ENCODE measurements at regions not wholly inside any gene's neighbourhood (a gene's known extent, or its start where the extent isn't known, plus 50 kb on each side); places are given as distances from the start of the nearest gene placed in this dataset.

- no peak for TF ChIP-seq CTCF (IDR thresholded peaks at IDR 0.05)
- Histone ChIP-seq H3K4me1 (ENCODE audit: control insufficient read depth in 1 of 2, insufficient read depth in 1 of 2, low read depth in 1 of 2, low read length in 1 of 2) (no peaks in the 10 kb centered on the region), H3K4me3 (ENCODE audit: low read depth in 1 of 2, low read length in 1 of 2) (no peak overlapping the region), H3K27ac (no peak overlapping the region), H3K36me3 (no peaks in the 10 kb centered on the region), H3K27me3 (no peaks in the 10 kb centered on the region), H3K9me3 (no peaks in the 10 kb centered on the region)
Observed at GRCh38 chr16:6439129-6439528, 893.5 kb upstream of the RBFOX1 start.

- Histone ChIP-seq H3K27me3 (no peaks in the 10 kb centered on the region), H3K4me3 (ENCODE audit: low read depth in 1 of 2, low read length in 1 of 2) (no peak overlapping the region), H3K36me3 (no peaks in the 10 kb centered on the region), H3K9me3 (no peaks in the 10 kb centered on the region), H3K27ac (no peak overlapping the region), H3K4me1 (ENCODE audit: control insufficient read depth in 1 of 2, insufficient read depth in 1 of 2, low read depth in 1 of 2, low read length in 1 of 2) (no peaks in the 10 kb centered on the region)
- no peak for TF ChIP-seq CTCF (IDR thresholded peaks at IDR 0.05)
Observed at GRCh38 chr16:6428861-6429260, 903.8 kb upstream of the RBFOX1 start.

GRCh38 chr16:6427621-6428020 is 905.0 kb upstream of the RBFOX1 start:
- H3K27me3 ChIP-seq = no peaks in the 10 kb centered on the region
- no peak overlapping the region for H3K4me3 ChIP-seq (ENCODE audit: low read depth in 1 of 2, low read length in 1 of 2)
- H3K36me3 ChIP-seq = no peaks in the 10 kb centered on the region
- H3K9me3 ChIP-seq = no peaks in the 10 kb centered on the region
- no peaks in the 10 kb centered on the region for H3K4me1 ChIP-seq (ENCODE audit: control insufficient read depth in 1 of 2, insufficient read depth in 1 of 2, low read depth in 1 of 2, low read length in 1 of 2)
- TF ChIP-seq CTCF (IDR thresholded peaks at IDR 0.05) = no peak
- H3K27ac ChIP-seq = no peak overlapping the region

GRCh38 chr16:6407596-6407995 is 925.0 kb upstream of the RBFOX1 start:
- Histone ChIP-seq H3K27me3 (no peaks in the 10 kb centered on the region), H3K4me3 (ENCODE audit: low read depth in 1 of 2, low read length in 1 of 2) (no peak overlapping the region), H3K4me1 (ENCODE audit: control insufficient read depth in 1 of 2, insufficient read depth in 1 of 2, low read depth in 1 of 2, low read length in 1 of 2) (no peaks in the 10 kb centered on the region), H3K36me3 (no peaks in the 10 kb centered on the region), H3K9me3 (no peaks in the 10 kb centered on the region), H3K27ac (no peak overlapping the region)
- TF ChIP-seq CTCF (IDR thresholded peaks at IDR 0.05) = no peak

GRCh38 chr16:6406028-6406427 is 926.6 kb upstream of the RBFOX1 start:
- no peaks in the 10 kb centered on the region for H3K9me3 ChIP-seq
- no peak overlapping the region for H3K4me3 ChIP-seq (ENCODE audit: low read depth in 1 of 2, low read length in 1 of 2)

More at GRCh38 chr16:6406028-6406427, 926.6 kb upstream of the RBFOX1 start:
- no peaks in the 10 kb centered on the region for H3K27me3 ChIP-seq
- no peaks in the 10 kb centered on the region for H3K36me3 ChIP-seq
- no peak for TF ChIP-seq CTCF (IDR thresholded peaks at IDR 0.05)
- no peak overlapping the region for H3K27ac ChIP-seq
- H3K4me1 ChIP-seq (ENCODE audit: control insufficient read depth in 1 of 2, insufficient read depth in 1 of 2, low read depth in 1 of 2, low read length in 1 of 2) = no peaks in the 10 kb centered on the region

Data from neutrophil (primary cell).